DMS153 treated with DMSO at 0.1 percent for 48 hours (cell line): ENCODE measurements at regions not wholly inside any gene's neighbourhood (a gene's known extent, or its start where the extent isn't known, plus 50 kb on each side); places are given as distances from the start of the nearest gene placed in this dataset.

Experiments
- DNase-seq: peaks from one replicate; lab custom pipeline; 2025; ENCODE audit not compliant: unreplicated experiment; lab: John Stamatoyannopoulos, UW

DNA sequence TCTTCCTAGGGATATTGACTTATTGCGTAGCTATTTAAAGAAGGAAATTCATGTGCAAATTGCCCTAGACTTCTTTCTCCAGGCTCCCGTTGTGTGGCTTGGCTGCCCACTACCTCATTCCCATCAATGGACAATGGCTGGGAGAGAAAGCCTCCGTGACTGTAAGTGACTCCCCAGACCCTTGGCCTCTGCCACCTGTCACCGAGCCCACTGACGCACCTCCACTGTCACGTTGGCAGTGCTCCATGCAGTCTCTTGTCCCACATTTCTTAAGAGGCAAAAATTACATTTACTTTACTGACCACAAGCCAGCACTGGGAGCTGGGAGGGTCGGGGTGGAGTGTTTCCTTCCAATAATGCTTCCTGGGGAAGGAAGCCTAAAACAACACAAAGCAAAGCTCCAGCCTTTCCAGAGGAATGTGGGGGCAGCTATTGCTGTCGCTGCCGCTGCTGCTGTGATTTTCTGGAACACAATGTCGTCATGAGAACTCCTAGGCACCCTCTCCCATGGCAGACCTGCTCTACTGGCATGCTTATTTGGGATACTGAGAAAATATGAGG, 89.7 kb upstream of the STEAP1B start:
- no peak for DNase-seq

DNA sequence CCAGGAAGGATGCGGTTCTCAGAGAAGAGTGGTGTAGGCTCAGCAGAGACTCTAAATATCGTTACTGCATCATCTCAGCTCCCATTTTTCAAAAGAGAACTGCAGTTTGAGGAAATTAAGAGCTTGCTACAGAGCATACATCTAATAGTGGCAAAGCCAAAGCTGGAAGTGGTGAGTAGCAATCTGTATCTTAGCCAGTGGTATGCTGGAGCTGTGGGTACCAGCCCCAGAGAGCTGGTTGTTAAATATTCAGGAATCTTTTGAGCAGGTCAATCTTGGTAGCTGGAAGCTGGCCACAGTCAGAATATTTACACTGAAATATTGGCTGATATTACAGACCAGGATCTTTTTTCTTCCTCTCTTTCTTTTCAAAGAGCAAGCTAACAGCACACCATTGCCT, 88.4 kb upstream of the STEAP1B start:
- no peak for DNase-seq

GRCh38 chr7:22587322-22587721, 87.3 kb upstream of the STEAP1B start:
- DNase-seq: no peak

DNA sequence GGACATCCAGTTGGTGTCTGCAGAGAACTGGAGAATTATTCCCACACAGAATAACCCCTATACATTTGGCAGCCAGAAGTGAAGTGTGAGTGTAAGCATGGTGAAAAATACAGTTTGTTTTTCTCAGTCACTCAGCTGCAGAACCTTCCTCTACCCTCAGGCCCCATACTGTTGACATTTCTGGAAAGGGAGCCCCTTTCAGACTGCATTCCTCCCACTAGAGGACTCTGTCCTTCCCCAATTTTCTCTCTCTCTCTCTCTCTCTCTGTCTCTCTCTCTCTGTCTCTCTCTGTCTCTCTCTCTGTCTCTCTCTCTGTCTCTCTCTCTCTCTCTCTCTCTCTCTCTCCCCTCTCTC, 86.8 kb upstream of the STEAP1B start:
- DNase-seq: no peak

DNA sequence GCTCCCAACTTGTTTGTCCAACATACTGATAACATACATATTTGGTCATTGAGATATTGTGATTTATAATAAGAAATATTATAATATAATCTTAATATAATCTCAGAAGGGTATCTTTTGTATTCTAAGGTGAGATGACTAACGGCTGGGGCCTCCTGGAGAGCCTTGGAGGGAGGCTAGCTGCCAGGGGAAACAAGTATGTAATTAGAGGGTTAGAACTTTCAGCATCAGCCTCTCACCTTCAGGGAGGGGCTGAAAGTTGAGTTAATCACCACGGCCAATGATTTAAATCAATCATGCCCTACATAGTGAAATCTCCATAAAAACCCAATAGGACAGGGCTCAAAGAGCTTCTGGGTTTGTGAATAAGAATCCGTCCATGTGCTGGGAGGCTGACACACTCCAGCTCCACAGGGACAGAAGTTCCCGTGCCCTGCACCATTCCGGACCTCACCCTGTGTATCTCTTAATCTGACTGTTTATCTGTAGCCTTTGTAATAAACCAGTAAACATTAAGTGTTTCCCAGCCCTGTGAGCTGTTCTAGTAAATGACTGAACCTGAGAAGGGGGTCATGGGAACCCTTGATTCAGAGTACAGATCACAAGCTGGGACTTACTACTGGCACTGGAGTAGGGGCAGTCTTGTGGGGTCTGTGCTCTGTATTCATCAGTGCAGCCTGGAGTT, 86.3 kb upstream of the STEAP1B start:
- no peak for DNase-seq

DNA sequence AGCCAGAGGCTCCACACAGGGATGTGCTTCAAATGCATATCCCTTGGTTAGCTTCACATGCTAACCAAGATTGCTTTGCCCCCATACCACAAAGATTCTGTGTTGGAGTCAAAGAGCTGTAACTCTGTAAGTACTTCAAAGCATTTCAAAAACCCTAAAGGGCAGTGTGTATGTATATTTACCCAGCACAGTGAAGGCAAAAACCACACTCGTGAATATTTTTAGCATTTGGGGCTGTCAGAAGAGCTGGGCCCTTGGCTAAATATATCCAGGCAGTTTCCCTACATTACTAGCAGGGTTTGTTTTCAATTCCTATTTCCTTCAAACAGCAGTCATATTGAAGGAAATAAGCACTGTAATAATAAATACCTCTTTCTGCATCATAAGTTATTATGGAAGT, 84.2 kb upstream of the STEAP1B start:
- no peak for DNase-seq

DNA sequence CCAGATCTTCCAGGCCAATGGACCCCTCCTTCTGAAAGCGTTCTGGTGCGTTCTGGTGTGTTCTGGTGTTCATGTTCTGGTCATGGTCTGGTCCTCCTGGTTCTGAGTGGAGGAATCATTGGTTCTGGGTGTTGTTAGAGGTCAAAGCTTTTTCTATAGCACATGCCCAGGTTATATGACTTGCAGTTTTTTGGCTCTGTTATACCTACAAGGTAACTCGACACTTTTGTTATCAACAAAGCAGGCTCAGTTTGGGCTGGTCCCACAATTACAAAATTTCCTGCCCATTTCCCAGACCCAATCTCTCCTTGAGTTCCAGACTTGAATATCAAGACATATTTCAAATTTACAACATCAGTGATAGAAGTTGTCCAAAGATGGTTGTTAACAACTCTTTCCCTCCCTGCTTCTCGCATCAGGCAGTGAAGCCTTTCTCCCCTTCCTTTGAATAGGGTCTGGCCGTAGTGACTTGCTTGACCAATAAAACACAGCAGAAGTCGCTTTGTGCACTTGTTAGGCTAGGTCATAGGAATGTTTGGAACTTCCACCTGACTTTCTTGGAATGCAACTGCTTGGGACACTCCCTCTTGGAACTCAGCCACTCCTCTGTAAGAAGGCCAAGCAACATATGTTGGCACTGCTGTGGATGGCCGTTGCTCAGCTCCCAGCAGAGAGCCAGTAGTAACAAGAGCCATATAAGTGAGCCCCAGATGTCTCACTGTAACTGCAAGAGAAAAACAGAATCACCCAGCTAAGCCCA, 83.1 kb upstream of the STEAP1B start:
- DNase-seq: no peak

DNA sequence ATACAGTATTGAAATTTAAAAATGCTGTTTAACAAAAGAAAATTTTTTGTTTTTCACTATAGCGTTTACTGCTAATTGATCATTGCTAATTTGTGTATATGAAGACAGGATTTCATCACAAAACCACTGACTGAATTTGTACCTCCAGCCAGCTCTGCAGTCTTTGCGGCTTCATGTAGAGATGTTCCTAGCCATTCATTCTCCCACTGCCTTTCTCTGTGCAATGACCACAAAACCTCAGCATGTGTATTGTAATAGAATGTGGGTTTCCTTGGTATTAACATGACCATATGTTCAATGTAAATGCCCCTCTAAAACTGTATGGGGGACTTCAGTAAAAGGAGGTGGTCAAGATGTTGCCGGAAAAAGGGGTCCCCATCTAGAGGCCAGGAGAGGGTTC, 81.1 kb upstream of the STEAP1B start:
- DNase-seq: no peak

GRCh38 chr7:22579961-22580360, 80.0 kb upstream of the STEAP1B start:
- no peak for DNase-seq

DNA sequence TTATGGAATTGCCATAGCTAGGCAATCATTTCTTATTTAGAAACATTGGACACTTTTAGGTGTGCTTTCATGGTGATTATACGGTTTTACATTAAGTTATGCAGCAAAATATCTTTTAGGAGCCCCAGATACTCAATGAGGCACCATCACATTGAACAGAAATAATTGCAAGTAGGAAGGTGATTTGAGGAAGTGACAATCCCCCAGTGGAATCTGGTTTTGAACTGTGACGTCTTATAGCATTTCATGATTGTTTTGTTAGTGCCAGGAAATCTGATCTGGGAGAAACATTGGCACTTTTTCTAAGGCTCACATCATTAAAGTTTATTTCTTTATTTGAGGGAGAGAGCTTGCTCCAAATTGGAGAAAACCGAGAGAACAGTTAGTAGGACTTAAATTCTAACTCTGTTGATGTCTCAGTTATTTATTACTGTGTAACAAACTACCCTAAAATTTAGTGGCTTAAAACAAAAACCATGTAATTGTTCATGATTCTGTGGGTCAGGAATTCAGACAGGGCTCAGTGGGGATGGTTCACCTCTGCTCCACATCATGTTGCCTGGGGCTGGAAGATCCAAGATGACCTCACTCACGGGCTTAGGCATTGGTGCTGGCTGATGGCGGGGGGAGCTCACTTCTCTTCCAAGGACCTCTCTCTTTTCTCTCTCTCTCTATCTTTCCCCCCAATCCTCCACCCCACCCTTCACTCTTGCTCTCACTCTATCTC, 78.2 kb upstream of the STEAP1B start:
- DNase-seq: no peak

DNA sequence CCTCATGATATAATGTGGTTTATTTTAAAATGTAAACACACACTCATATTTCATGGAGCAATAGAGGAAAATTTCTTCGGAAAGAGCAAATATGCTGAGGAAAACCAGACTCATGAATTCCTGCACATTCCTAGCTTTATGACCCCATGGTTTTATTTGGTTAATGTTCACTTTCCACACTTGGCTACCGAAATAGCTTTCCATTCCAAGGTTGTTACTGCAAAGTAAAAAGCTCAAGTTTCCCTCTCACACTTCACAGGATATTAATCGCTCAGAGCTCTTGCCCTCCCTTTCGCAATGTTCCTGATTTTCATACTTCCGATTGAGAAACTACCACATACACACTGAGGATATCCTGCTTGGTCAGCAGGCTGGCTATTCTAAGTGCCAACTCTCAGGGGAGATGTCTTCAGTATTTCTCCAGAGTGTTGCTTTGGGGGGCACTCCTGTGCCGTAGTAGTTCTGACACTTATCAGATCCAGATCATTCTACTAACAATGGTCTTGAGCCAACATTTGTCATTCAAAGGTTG, 77.5 kb upstream of the STEAP1B start:
- no peak for DNase-seq

- DNase-seq: no peak
Observed at GRCh38 chr7:22576612-22577469, 76.9 kb upstream of the STEAP1B start.

GRCh38 chr7:22574754-22575520, 74.9 kb upstream of the STEAP1B start:
- no peak for DNase-seq

DNA sequence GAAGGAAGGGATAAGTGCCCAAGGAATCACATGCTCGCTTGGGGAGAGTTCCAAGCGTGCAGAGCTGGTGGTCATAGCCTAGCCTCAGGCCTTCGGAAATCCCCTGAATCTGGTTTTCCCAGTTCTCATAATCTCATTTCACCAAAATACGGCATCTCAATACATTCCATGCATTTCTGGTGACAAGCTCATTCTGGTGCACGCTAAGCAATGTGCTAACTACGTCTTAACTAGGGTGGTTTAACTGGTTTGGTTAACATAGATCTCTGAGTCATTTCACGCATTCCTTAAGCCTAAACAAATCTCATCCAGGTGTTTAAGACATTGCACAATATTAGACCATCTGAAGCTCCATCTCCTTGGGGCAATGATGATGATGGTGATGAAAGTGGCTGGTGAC, 72.9 kb upstream of the STEAP1B start:
- no peak for DNase-seq

DNA sequence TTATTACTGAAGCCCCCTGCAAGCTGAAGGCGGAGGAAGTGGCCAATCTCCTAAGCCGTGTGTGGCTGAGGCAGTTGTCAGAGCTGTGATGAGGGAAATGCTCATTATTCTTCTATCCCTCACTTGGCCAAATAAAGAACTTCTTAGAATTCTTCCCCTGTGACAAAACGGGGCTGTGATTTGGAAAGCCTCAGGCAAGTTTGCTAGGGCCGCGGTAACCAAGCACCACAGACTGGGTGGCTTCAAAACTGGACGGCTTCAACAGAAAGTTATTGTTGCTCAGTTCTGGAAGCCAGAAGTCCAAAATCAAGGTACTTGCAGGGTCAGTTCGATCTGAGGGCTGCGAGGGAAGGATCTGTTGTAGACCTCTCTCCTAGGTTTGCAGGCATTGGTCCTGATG, 72.3 kb upstream of the STEAP1B start:
- DNase-seq: no peak

- no peak for DNase-seq
Observed at GRCh38 chr7:22571766-22572165, 71.8 kb upstream of the STEAP1B start.

DNA sequence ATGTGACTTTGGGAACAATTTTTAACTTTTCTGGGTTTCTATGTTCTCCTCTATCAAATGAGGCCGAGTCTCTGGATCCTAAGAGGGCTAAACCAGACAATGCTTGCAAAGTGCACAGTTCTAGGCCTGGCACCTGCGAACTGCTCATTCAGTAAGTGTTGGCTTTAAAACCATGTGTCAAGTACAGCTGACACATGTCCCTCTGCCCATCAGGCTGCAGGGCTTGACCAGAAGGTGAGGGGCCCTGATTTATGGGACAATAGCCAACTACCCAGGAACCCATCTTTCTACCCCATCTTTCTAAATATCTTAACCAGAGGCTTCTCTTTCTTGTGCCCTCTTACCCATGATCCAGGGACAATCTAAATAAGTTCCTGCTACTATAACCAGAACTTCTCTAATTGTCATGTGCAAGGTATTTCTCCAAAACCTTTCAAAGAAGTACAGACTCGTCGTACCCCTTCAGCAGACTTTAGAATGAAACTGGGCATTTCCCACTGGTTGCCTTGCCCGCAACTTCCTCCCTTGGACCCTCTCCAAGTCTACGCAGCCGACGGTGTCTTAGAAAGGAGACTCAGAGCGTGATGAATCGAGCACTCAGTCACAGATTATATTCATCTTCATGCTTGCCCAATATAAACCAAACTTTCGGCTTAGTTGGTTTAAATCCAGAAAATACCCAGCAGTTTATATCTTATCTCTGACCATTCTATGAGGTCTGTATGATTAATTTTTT, 69.8 kb upstream of the STEAP1B start:
- DNase-seq: no peak

- DNase-seq: no peak
Observed at GRCh38 chr7:22566592-22566991, 66.6 kb upstream of the STEAP1B start.

- DNase-seq: no peak
Observed at GRCh38 chr7:22566176-22566575, 66.2 kb upstream of the STEAP1B start.
